ENCODE measurements at regions not wholly inside any gene's neighbourhood (a gene's known extent, or its start where the extent isn't known, plus 50 kb on each side); places are given as distances from the start of the nearest gene placed in this dataset.

DNA sequence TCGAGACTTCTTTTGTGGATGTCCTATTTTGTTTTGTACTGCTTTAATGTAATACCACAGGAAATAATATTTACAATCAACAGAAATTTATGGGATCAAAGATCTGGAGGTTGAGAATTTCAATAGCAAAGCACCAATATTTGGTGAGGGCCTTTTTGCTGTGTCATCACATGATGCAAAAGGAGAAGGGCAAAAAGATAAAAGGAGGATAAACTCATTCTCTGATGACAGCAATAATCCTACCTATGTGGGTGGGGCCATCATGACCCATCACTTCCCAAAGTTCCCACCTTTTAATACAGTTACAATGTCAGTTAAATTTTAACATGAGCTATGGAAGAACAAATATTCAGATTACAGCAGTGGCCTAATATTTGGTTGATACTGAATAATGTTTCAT, 832.9 kb downstream of the OTOL1 start:
- DNase-seq (no peak), ATAC-seq (no peak)
- TF ChIP-seq, protein P1, sequence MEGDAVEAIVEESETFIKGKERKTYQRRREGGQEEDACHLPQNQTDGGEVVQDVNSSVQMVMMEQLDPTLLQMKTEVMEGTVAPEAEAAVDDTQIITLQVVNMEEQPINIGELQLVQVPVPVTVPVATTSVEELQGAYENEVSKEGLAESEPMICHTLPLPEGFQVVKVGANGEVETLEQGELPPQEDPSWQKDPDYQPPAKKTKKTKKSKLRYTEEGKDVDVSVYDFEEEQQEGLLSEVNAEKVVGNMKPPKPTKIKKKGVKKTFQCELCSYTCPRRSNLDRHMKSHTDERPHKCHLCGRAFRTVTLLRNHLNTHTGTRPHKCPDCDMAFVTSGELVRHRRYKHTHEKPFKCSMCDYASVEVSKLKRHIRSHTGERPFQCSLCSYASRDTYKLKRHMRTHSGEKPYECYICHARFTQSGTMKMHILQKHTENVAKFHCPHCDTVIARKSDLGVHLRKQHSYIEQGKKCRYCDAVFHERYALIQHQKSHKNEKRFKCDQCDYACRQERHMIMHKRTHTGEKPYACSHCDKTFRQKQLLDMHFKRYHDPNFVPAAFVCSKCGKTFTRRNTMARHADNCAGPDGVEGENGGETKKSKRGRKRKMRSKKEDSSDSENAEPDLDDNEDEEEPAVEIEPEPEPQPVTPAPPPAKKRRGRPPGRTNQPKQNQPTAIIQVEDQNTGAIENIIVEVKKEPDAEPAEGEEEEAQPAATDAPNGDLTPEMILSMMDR (IDR thresholded peaks at IDR 0.05), result no peak
- no peak overlapping the region for H3K27ac ChIP-seq
- H3K9me3 ChIP-seq, result no peaks in the 10 kb centered on the region
- H3K36me3 ChIP-seq, result no peaks in the 10 kb centered on the region
- no peaks in the 10 kb centered on the region for H3K27me3 ChIP-seq
- intact Hi-C loops (cut with DNase I), result no loop called here
- H3K4me3 ChIP-seq, result no peak overlapping the region
- H3K4me1 ChIP-seq, result no peaks in the 10 kb centered on the region

DNA sequence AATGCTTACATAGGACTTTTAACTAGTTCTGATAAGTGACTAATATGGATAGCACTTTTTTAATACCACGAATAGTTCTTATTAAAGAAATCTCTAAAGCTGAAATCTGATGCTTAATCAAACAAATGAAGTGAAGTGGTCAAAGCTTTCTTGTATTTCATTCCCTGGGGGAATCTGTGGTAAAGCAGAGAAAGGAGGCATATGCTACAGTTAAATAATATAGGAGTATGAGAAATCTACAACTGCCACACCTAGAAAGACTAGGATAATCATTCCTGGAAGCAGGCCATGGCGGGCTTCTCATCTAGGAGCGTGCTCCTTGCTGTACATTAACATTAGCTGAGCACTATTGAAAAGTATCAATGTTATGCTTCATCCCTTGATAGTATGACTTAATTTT, 835.7 kb downstream of the OTOL1 start:
- Histone ChIP-seq H3K4me3 (no peak overlapping the region), H3K27me3 (no peaks in the 10 kb centered on the region), H3K27ac (no peak overlapping the region), H3K9me3 (no peaks in the 10 kb centered on the region), H3K36me3 (no peaks in the 10 kb centered on the region), H3K4me1 (no peaks in the 10 kb centered on the region)
- TF ChIP-seq, protein P1 (IDR thresholded peaks at IDR 0.05), result no peak
- DNase-seq, result no peak
- ATAC-seq, result no peak
- intact Hi-C loops (cut with DNase I), result no loop called here

DNA sequence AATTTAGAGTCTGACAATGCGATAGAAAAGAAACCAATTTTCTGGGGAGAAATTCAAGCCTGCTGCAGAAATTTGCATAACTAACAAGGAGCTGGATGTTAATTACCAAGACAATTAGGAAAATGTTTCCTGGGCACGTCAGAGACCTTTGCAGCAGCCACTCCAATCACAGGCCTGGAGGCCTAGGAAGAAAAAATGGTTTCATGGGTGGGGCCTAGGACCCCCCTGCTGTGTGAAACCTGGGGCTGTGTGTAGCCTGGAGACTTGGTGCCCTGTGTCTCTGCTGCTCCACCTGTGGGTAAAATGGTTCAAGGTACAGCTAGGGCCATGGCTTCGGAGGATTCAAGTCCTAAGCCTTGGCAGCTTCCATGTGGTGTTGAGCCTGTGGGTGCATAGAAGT, 837.9 kb downstream of the OTOL1 start:
- DNase-seq, result no peak
- H3K27me3 ChIP-seq, result no peaks in the 10 kb centered on the region
- H3K36me3 ChIP-seq, result no peaks in the 10 kb centered on the region
- intact Hi-C loops (cut with DNase I), result no loop called here
- no peak overlapping the region for H3K4me3 ChIP-seq
- no peaks in the 10 kb centered on the region for H3K4me1 ChIP-seq
- no peaks in the 10 kb centered on the region for H3K9me3 ChIP-seq
- no peak overlapping the region for H3K27ac ChIP-seq
- no peak for ATAC-seq
- TF ChIP-seq, protein P1 (IDR thresholded peaks at IDR 0.05), result no peak

DNA sequence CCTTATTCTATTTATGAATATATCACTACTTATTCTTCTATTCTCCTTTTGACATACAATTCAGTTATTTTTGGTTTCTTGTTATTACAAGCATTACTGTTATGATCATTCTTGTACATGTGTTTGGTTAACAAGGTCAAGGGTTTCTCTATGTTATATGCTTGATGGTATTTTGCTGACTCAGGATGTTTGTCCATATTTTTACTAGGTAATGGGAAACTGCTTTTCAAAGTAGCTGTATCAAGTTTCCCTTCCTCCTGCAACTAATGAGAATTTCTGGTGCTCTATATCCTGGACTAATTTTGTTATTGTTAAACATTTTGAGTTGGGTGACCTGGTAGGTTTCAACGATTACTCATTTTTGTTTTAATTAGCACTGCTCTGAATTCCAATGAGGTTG, 841.0 kb downstream of the OTOL1 start:
- ATAC-seq (no peak), DNase-seq (no peak)
- Histone ChIP-seq H3K27me3 (no peaks in the 10 kb centered on the region), H3K9me3 (no peaks in the 10 kb centered on the region), H3K36me3 (no peaks in the 10 kb centered on the region), H3K4me3 (no peak overlapping the region), H3K27ac (no peak overlapping the region), H3K4me1 (no peaks in the 10 kb centered on the region)
- TF ChIP-seq, protein P1 (IDR thresholded peaks at IDR 0.05), result no peak
- intact Hi-C loops (cut with DNase I), result no loop called here

DNA sequence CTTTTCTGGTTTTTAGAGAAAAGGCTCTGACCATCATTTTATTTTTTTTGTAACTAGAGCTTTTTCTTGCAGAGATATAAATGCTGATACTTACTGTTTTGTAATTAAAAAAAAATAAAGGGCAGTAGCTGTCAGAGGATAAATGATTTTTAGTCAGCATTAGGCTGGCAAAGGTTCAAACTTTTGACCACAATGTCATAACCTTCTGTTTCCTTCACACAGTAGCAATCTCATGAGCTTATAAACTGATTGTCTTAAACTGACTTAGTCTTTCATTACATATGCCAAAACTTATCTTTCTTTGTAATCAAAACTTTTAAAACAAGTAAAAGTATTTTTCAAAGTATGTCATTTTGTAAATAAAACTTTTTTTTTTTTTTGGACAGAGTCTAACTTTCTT, 841.9 kb downstream of the OTOL1 start:
- ATAC-seq (no peak), DNase-seq (no peak)
- Histone ChIP-seq H3K27me3 (no peaks in the 10 kb centered on the region), H3K36me3 (no peaks in the 10 kb centered on the region), H3K27ac (no peak overlapping the region), H3K4me1 (no peaks in the 10 kb centered on the region), H3K9me3 (no peaks in the 10 kb centered on the region), H3K4me3 (no peak overlapping the region)
- intact Hi-C loops (cut with DNase I), result no loop called here
- TF ChIP-seq, protein P1 (IDR thresholded peaks at IDR 0.05), result no peak

DNA sequence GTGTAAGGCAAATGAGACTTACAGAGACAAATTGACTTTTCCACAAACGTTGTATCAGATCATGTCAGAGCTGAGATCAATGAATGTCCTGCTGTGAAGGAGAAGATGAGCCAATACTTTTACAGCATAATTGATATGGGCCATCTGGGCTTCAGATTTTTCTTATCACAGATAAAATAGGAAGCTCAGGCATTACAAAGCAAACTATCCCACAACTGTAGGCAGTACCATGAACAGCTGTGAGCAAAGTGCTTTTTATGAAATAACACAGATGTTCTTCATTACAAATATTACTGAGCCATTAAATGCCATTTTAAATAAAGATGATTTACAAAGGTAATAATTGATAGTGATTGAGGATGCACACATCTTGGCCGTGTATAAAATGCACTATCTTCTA, 852.3 kb downstream of the OTOL1 start:
- no peak for DNase-seq

More for the DNA sequence above, 852.3 kb downstream of the OTOL1 start:
- Histone ChIP-seq H3K4me3 (no peak overlapping the region), H3K9me3 (no peaks in the 10 kb centered on the region), H3K36me3 (no peaks in the 10 kb centered on the region), H3K27ac (no peak overlapping the region), H3K27me3 (no peaks in the 10 kb centered on the region), H3K4me1 (no peaks in the 10 kb centered on the region)
- intact Hi-C loops (cut with DNase I), result no loop called here
- ATAC-seq, result no peak
- TF ChIP-seq, protein P1 (IDR thresholded peaks at IDR 0.05), result no peak

Measured in upper lobe of right lung (tissue), 1 donor.